ENCODE measurements at regions not wholly inside any gene's neighbourhood (a gene's known extent, or its start where the extent isn't known, plus 50 kb on each side); places are given as distances from the start of the nearest gene placed in this dataset.

- no peak overlapping the region for H3K4me3 ChIP-seq (ENCODE audit: low read depth, low read length)
- no peaks in the 10 kb centered on the region for H3K36me3 ChIP-seq
- peaks cover 7% of the 10 kb centered on the region for H3K4me1 ChIP-seq
- TF ChIP-seq, protein P1, sequence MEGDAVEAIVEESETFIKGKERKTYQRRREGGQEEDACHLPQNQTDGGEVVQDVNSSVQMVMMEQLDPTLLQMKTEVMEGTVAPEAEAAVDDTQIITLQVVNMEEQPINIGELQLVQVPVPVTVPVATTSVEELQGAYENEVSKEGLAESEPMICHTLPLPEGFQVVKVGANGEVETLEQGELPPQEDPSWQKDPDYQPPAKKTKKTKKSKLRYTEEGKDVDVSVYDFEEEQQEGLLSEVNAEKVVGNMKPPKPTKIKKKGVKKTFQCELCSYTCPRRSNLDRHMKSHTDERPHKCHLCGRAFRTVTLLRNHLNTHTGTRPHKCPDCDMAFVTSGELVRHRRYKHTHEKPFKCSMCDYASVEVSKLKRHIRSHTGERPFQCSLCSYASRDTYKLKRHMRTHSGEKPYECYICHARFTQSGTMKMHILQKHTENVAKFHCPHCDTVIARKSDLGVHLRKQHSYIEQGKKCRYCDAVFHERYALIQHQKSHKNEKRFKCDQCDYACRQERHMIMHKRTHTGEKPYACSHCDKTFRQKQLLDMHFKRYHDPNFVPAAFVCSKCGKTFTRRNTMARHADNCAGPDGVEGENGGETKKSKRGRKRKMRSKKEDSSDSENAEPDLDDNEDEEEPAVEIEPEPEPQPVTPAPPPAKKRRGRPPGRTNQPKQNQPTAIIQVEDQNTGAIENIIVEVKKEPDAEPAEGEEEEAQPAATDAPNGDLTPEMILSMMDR (IDR thresholded peaks at IDR 0.05; ENCODE audit: low read depth, low read length) = no peak
- DNase-seq = no peak
- H3K9me3 ChIP-seq = no peaks in the 10 kb centered on the region
- no peaks in the 10 kb centered on the region for H3K27me3 ChIP-seq
Observed at GRCh38 chr5:173772384-173773059, 115.6 kb upstream of the CPEB4 start.

DNA sequence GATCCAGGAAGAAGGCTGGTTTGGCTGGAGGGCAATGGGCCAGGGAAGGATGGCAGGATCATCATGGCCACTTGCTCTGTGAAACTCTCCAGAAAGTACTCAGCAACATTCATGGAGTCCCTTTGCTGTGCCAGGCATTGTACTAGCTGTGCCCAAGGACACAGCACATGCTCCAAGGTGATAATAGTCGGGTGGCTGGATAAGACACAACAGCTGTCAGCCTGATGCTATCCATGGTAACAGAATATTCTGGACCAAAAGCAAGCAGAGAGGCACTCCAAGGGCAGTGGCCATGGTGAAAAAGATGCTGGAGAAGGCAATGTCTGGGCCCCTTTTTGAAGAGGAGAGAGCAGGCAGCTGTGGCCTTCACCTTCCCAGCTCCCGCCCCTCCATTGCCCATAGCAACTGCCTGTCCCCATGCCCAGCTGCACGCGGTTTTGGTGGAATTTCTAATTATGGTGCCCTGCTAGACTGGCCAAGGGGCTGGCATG is 113.8 kb upstream of the CPEB4 start:
- no peaks in the 10 kb centered on the region for H3K27me3 ChIP-seq
- DNase-seq = no peak
- peaks cover 10% of the 10 kb centered on the region for H3K4me1 ChIP-seq
- H3K36me3 ChIP-seq = no peaks in the 10 kb centered on the region
- no peaks in the 10 kb centered on the region for H3K9me3 ChIP-seq
- no peak overlapping the region for H3K4me3 ChIP-seq (ENCODE audit: low read depth, low read length)
- TF ChIP-seq, protein P1 (IDR thresholded peaks at IDR 0.05; ENCODE audit: low read depth, low read length) = no peak

- H3K4me1 ChIP-seq = peaks cover 10% of the 10 kb centered on the region
- H3K27me3 ChIP-seq = no peaks in the 10 kb centered on the region
- no peak overlapping the region for H3K4me3 ChIP-seq (ENCODE audit: low read depth, low read length)
- no peaks in the 10 kb centered on the region for H3K36me3 ChIP-seq
- DNase-seq = no peak
- no peaks in the 10 kb centered on the region for H3K9me3 ChIP-seq
- TF ChIP-seq, protein P1 (IDR thresholded peaks at IDR 0.05; ENCODE audit: low read depth, low read length) = no peak
Observed at GRCh38 chr5:173775261-173776197, 112.6 kb upstream of the CPEB4 start.

DNA sequence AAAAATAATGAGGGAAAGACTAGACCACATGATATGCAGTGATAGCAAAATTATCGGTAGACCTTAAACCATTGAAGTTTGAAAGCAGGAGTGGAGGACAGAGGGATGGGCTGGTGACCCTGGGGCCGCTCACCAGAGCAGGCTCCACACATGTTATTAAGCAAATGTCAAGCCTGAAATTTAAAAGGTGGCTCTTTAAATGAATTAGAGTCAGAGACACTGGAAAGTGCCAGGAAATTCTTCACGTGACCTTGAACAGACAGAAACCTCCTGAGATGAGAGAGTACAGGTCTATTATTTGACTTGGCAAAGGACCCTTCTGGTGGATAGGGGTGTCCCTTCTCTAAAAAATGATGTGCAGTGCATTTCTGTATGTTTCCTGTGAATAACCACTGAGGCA is 111.0 kb upstream of the CPEB4 start:
- TF ChIP-seq, protein P1 (IDR thresholded peaks at IDR 0.05; ENCODE audit: low read depth, low read length) = no peak
- Histone ChIP-seq H3K27me3 (no peaks in the 10 kb centered on the region), H3K4me3 (ENCODE audit: low read depth, low read length) (no peak overlapping the region), H3K9me3 (no peaks in the 10 kb centered on the region), H3K4me1 (peaks cover 20% of the 10 kb centered on the region), H3K36me3 (no peaks in the 10 kb centered on the region)
- no peak for DNase-seq

DNA sequence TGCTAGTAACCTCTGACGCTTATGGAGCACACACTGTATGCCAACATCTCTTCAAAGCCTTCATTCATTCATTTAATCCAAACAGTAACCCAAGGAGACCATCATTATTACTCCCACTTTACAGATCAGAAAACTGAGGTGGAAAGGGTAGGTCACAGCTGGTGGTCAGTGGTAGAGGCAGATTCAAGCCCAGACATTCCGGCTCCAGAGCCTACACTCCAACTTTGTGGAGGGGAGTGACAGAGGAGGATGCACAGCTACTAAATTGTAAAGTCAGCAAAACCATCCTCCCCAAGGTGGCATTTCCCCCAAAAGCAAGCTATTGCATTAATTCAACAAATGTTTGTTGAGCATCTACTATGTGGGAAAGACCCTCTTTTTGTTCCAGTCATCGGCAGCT is 110.5 kb upstream of the CPEB4 start:
- Histone ChIP-seq H3K9me3 (no peaks in the 10 kb centered on the region), H3K36me3 (no peaks in the 10 kb centered on the region), H3K27me3 (no peaks in the 10 kb centered on the region), H3K4me3 (ENCODE audit: low read depth, low read length) (no peak overlapping the region), H3K4me1 (peaks cover 25% of the 10 kb centered on the region)
- DNase-seq = no peak
- TF ChIP-seq, protein P1 (IDR thresholded peaks at IDR 0.05; ENCODE audit: low read depth, low read length) = no peak

All from BE2C (cell line).